Esophagus muscularis mucosa (tissue), 3 donors: ENCODE measurements at regions not wholly inside any gene's neighbourhood (a gene's known extent, or its start where the extent isn't known, plus 50 kb on each side); places are given as distances from the start of the nearest gene placed in this dataset.

Experiments
- CTCF ChIP-seq, 3 experiments: fragments of 200-600 bp in 2 of 3; fragments of 450-650 bp in 1 of 3; sonication (generic) in 2 of 3; IDR thresholded peaks; one replicate each; pipeline ENCODE4 v1.5.1; 2017 to 2019; ENCODE audit warnings: antibody characterized with exemption in 3 of 3, mild to moderate bottlenecking in 2 of 3, moderate library complexity in 1 of 3
- EP300 ChIP-seq: sonication (generic); formaldehyde crosslinking; IDR thresholded peaks from one replicate; pipeline ENCODE4 v1.6.1; 2017; ENCODE audit warnings: antibody characterized with exemption

DNA sequence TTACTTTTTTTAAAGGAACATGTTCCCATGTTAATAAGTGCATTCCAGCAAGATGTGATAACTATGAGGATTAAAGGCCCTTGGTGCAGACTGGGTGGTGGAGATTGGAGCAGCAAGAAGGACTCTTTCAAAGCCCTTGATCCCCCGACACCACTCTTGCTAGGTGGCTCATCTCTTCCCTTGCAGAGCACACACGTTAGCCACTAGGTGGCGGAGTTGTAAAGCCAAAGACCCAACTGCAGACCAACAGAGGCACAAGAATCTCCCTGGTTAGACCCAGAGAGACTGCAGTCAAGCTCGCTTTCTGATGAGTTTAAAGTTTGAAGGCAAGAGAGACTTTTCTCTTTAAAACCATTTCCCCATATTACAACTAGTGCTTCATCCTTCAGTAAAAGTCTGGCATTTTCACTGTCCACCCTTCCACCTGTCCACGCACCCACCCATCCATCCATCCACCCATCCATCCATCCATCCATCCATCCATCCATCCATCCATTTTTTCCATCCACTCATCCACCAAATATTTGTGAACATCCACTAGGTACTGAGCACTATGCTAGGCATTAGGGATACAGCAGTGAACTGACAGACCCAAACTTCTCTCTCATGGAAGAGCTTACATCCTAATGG, 226.9 kb downstream of the MSX2 start:
- TF ChIP-seq CTCF (IDR thresholded peaks at IDR 0.05) (peak; percentile 69 to 89 (median 72)), EP300 (no peak)
